ENCODE measurements at regions not wholly inside any gene's neighbourhood (a gene's known extent, or its start where the extent isn't known, plus 50 kb on each side); places are given as distances from the start of the nearest gene placed in this dataset.
"Not testable (repeated sequence)": the region's sequence is repeated elsewhere in the genome, so short reads cannot be mapped to it uniquely, and the experiment has no call there.

- TF ChIP-seq CTCF, POLR2A (IDR thresholded peaks at IDR 0.05): not testable (repeated sequence)
These were observed 87.5 kb upstream of the TMTC4 start for GRCh38 chr13:100762126-100762525.

Data from body of pancreas (tissue), 4 donors.